Fibroblast of pulmonary artery (primary cell): ENCODE measurements at regions not wholly inside any gene's neighbourhood (a gene's known extent, or its start where the extent isn't known, plus 50 kb on each side); places are given as distances from the start of the nearest gene placed in this dataset.
"Not testable (repeated sequence)": the region's sequence is repeated elsewhere in the genome, so short reads cannot be mapped to it uniquely, and the experiment has no call there.

ENCODE experiments used
- DNase-seq: peaks from one replicate; pipeline ENCODE4 v3.0.0-alpha.2; 2010; ENCODE audit warnings: low read depth
- H3K4me3 ChIP-seq: replicated peaks from 2 replicates; pipeline ENCODE4 v1.5.1; 2011; ENCODE audit warnings: low read depth, mild to moderate bottlenecking, control low read depth, low read length, moderate library complexity
- TF ChIP-seq, protein P1 (sequence below): IDR thresholded peaks from 2 replicates; pipeline ENCODE4 v1.5.1; 2011; ENCODE audit warnings: mild to moderate bottlenecking, control low read depth, low read length, inconsistent platforms; ENCODE audit errors: missing control alignments

DNA sequence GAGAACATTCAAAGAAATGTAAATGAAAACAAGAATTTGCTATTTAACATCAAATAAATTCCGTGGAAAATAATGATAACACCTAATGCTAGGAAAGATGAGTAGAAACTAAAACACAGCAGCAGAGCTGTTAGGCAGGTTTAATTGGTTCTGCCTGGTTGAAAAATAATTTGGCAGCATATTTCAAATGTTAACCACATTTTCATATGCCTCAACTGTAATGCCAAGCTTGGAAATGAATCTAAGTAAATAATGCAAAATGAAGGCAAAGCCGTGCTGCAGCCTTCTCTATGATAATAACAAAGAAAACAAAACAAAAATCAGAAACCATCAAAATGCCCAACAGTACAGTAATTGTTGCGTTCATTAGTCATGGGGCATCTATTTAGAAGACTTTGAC, 79.9 kb upstream of the MSX2 start:
- no peak overlapping the region for H3K4me3 ChIP-seq
- no peak for DNase-seq
- TF ChIP-seq, protein P1, sequence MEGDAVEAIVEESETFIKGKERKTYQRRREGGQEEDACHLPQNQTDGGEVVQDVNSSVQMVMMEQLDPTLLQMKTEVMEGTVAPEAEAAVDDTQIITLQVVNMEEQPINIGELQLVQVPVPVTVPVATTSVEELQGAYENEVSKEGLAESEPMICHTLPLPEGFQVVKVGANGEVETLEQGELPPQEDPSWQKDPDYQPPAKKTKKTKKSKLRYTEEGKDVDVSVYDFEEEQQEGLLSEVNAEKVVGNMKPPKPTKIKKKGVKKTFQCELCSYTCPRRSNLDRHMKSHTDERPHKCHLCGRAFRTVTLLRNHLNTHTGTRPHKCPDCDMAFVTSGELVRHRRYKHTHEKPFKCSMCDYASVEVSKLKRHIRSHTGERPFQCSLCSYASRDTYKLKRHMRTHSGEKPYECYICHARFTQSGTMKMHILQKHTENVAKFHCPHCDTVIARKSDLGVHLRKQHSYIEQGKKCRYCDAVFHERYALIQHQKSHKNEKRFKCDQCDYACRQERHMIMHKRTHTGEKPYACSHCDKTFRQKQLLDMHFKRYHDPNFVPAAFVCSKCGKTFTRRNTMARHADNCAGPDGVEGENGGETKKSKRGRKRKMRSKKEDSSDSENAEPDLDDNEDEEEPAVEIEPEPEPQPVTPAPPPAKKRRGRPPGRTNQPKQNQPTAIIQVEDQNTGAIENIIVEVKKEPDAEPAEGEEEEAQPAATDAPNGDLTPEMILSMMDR: no peak

DNA sequence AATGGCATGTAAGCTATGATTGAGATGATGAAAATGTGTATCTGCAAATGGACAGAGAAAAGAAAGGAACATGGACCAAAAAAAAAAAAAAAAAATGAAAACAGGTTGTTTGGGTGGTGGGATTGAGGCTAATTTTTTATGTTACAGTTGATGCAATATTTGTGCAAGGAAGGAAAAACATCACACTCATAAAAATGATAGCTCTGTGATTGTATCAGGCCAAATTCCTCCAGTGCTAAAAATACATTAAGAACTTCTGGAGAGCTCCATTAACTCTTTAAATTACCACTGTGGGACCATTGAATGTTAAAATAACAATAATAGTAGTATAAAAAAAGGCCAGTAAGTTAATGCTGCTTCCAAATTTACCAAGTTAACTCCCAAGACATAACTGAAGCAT, 79.5 kb upstream of the MSX2 start:
- no peak overlapping the region for H3K4me3 ChIP-seq
- DNase-seq: no peak
- TF ChIP-seq, protein P1: no peak

DNA sequence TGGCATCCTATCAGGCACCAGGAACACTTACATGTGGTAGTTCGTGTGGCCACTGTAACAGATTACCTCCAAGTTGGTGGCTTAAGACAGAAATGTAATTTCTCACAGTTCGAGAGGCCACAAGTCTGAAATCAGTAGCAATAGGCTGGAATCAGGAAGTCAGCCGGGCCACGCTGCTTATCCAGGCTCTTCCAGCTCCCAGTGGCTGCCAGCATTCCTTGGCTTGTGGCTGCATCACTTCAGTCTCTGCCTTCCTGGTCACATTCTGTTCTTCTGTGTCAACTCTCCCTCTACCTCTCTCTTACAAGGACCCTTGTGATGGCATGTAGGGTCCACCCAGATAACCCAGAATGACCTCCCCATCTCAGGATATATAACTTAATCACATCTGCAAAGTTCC, 78.7 kb upstream of the MSX2 start:
- H3K4me3 ChIP-seq: no peak overlapping the region
- no peak for DNase-seq
- TF ChIP-seq, protein P1: no peak

DNA sequence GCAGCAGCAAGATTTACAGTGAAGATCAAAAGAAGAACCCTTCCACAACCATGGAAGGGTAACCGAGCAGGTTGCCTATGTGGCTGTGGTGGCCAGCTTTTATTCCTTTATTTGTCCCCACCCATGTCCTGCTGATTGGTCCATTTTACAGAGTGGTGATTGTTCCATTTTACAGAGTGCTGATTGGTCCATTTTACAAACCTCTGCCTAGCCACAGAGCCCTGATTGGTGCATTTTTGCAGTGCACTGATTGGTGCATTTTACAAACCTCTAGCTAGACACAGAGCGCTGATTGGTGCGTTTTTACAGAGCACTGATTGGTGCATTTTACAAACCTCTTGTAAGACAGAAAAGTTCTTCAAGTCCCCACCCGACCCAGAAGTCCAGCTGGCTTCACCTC, 75.8 kb upstream of the MSX2 start:
- not testable (repeated sequence) for H3K4me3 ChIP-seq, DNase-seq

DNA sequence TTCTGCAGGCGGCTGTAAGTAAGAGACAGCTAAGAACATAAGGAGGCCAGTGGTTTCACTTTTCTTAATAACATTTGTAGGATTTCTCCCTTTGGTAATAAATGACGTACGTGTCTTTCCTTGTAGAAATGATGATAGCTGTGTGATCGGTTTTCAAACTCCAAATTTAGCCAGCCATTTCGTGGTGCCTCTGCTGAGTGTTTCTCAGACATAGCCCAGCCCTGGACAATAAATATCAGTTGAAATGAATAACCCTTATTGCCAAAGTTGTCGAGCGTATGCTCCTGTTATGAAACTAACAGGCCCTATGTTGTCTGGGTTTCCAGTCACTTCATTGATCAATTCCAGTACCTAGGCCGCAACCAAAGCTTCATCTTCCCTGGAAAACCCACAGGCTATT, 75.0 kb upstream of the MSX2 start:
- DNase-seq: no peak
- TF ChIP-seq, protein P1: no peak
- H3K4me3 ChIP-seq: no peak overlapping the region

DNA sequence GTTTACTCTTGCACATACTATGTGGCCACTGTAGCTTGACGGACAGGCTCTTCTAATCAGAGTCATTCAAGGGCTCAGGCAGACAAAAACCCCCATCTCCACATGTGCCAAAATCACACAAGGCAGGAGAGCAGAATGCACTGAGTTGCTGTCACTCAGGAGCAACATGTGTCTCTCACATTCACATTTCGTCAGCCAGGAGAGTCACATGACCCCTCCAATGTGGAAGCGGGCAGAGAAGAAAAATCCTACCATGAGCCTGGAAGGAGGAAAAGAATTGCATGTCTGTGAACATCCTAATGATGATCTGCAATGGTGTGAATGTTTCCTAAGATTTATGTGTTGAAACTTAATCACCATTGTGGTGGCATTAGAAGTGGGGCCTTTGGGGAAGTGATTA, 69.9 kb upstream of the MSX2 start:
- H3K4me3 ChIP-seq: no peak overlapping the region
- TF ChIP-seq, protein P1: no peak
- no peak for DNase-seq

DNA sequence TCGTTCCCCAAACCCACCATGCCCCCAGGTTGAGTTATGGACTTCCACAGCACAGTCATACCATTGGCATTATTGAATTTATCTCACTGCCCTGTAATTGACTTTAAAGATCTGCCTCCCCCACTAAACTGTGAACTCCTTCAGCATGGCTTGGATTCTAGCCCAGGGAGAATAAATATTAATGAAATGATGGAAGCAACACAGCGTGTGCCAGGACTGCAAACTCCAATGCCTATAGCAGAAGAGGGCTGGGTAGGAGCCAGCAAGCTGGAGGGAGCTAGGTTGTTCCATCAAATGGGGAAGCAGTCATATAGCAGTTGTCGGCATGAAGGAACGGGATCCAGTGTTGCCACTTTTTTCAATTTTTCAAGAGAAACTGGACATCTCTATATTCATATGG, 69.0 kb upstream of the MSX2 start:
- TF ChIP-seq, protein P1: no peak
- no peak for DNase-seq
- no peak overlapping the region for H3K4me3 ChIP-seq
